HEK293 (cell line): ENCODE measurements at regions not wholly inside any gene's neighbourhood (a gene's known extent, or its start where the extent isn't known, plus 50 kb on each side); places are given as distances from the start of the nearest gene placed in this dataset.

Experiments
- BCL11A ChIP-seq: fragments of 450-650 bp; formaldehyde crosslinking; IDR thresholded peaks from 2 replicates; pipeline ENCODE4 v1.5.1; 2016; ENCODE audit warnings: low read depth, missing biosample characterization, missing genetic modification characterization
- CTCF ChIP-seq: fragments of 450-650 bp; formaldehyde crosslinking; IDR thresholded peaks from 2 replicates; pipeline ENCODE4 v1.5.1; 2016; ENCODE audit warnings: missing biosample characterization, missing genetic modification characterization
- GFI1B ChIP-seq: fragments of 450-650 bp; formaldehyde crosslinking; IDR thresholded peaks from 2 replicates; pipeline ENCODE4 v1.5.1; 2016; ENCODE audit warnings: missing biosample characterization, missing genetic modification characterization
- KLF8 ChIP-seq: fragments of 450-650 bp; formaldehyde crosslinking; IDR thresholded peaks from 2 replicates; pipeline ENCODE4 v1.5.1; 2016; ENCODE audit warnings: missing biosample characterization, missing genetic modification characterization
- ZBTB7A ChIP-seq: fragments of 450-650 bp; formaldehyde crosslinking; IDR thresholded peaks from 2 replicates; pipeline ENCODE4 v1.5.1; 2016; ENCODE audit warnings: low read depth, missing biosample characterization, missing genetic modification characterization
- ZNF416 ChIP-seq: fragments of 450-650 bp; formaldehyde crosslinking; IDR thresholded peaks from 2 replicates; pipeline ENCODE4 v1.5.1; 2016; ENCODE audit warnings: missing biosample characterization, missing genetic modification characterization
- ZNF747 ChIP-seq: fragments of 450-650 bp; formaldehyde crosslinking; IDR thresholded peaks from 2 replicates; pipeline ENCODE4 v1.5.1; 2016; ENCODE audit warnings: missing biosample characterization, missing genetic modification characterization

GRCh38 chr3:178300441-178300959 is 235.7 kb upstream of the KCNMB2 start:
- TF ChIP-seq ZNF747 (tag by site-specific recombination), result no peak
- TF ChIP-seq BCL11A (tag by site-specific recombination), result no peak
- no peak for TF ChIP-seq CTCF
- TF ChIP-seq ZBTB7A (tag by site-specific recombination), result no peak
- no peak for TF ChIP-seq KLF8 (tag by site-specific recombination)
- no peak for TF ChIP-seq ZNF416 (tag by site-specific recombination)
- no peak for TF ChIP-seq GFI1B (tag by site-specific recombination)
